Ovary (tissue), 3 donors: ENCODE measurements at regions not wholly inside any gene's neighbourhood (a gene's known extent, or its start where the extent isn't known, plus 50 kb on each side); places are given as distances from the start of the nearest gene placed in this dataset.

ENCODE experiments used
- POLR2A ChIP-seq: fragments of 450-650 bp; IDR thresholded peaks from one replicate; pipeline ENCODE4 v1.6.1; 2017; ENCODE audit warnings: antibody characterized with exemption, mild to moderate bottlenecking, moderate library complexity
- TF ChIP-seq, protein P1 (sequence below), 3 donors: fragments of 450-650 bp in 2 of 3; fragments of 200-600 bp in 1 of 3; IDR thresholded peaks; one replicate each; pipeline versions ENCODE4 v1.5.1 to v1.8.0; 2016 to 2022; ENCODE audit warnings: antibody characterized with exemption in 3 of 3, mild to moderate bottlenecking in 1 of 3
- donor health status: DM: no; HTN: no; CAD: no.

GRCh38 chr18:28357766-28358401 lies 181.0 kb upstream of the CDH2 start:
- TF ChIP-seq, protein P1, sequence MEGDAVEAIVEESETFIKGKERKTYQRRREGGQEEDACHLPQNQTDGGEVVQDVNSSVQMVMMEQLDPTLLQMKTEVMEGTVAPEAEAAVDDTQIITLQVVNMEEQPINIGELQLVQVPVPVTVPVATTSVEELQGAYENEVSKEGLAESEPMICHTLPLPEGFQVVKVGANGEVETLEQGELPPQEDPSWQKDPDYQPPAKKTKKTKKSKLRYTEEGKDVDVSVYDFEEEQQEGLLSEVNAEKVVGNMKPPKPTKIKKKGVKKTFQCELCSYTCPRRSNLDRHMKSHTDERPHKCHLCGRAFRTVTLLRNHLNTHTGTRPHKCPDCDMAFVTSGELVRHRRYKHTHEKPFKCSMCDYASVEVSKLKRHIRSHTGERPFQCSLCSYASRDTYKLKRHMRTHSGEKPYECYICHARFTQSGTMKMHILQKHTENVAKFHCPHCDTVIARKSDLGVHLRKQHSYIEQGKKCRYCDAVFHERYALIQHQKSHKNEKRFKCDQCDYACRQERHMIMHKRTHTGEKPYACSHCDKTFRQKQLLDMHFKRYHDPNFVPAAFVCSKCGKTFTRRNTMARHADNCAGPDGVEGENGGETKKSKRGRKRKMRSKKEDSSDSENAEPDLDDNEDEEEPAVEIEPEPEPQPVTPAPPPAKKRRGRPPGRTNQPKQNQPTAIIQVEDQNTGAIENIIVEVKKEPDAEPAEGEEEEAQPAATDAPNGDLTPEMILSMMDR (IDR thresholded peaks at IDR 0.05): no peak
- no peak for TF ChIP-seq POLR2A
